ENCODE measurements at regions not wholly inside any gene's neighbourhood (a gene's known extent, or its start where the extent isn't known, plus 50 kb on each side); places are given as distances from the start of the nearest gene placed in this dataset.

- TF ChIP-seq CTCF (IDR thresholded peaks at IDR 0.05) (no peak), POLR2AphosphoS5 (IDR thresholded peaks at IDR 0.05) (no peak)
Measured at GRCh38 chr3:174342941-174343501, 516.1 kb upstream of the NAALADL2 start.
